GM18951 (cell line): ENCODE measurements at regions not wholly inside any gene's neighbourhood (a gene's known extent, or its start where the extent isn't known, plus 50 kb on each side); places are given as distances from the start of the nearest gene placed in this dataset.

Experiments
- POLR2A ChIP-seq: IDR thresholded peaks from 4 replicates; pipeline ENCODE4 v1.6.1; 2011; ENCODE audit warnings: mild to moderate bottlenecking; ENCODE audit not compliant: insufficient read length, insufficient read depth; ENCODE audit errors: extremely low read depth
- in situ Hi-C: fragments of 300-500 bp; cut with MboI; formaldehyde crosslinking; loops from one replicate; pipeline ENCODE4 v1.12.0; 2022; ENCODE audit warnings: low sequenced_read_pairs, mixed read lengths, inconsistent platforms; ENCODE audit not compliant: unreplicated experiment

- in situ Hi-C loops = no loop called here
- TF ChIP-seq POLR2A = no peak
Observed at GRCh38 chr5:130568791-130569190, 596.3 kb downstream of the HINT1 start.

- in situ Hi-C loops = no loop called here
- TF ChIP-seq POLR2A = no peak
Observed at GRCh38 chr5:130555429-130555828, 609.6 kb downstream of the HINT1 start.

DNA sequence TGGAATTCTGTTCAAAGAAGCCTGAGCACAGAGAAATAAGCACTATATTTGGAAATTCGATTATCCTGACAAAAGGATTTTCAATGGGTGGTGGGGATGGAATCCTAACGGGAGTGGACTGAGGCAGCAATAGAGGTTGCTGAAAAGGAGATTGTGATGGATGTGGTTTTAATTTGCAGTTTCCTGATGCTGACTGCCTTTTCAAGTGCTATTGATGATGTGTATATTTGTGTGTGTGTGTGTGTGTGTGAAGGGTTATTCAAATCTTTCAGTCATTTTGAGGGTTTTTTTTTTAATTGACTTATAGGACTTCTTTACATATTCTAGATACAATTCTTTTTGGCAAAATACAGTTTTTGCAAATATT lies 614.5 kb downstream of the HINT1 start:
- no peak for TF ChIP-seq POLR2A
- in situ Hi-C loops = no loop called here

GRCh38 chr5:130549884-130550561 lies 615.0 kb downstream of the HINT1 start:
- TF ChIP-seq POLR2A = no peak
- in situ Hi-C loops = no loop called here

DNA sequence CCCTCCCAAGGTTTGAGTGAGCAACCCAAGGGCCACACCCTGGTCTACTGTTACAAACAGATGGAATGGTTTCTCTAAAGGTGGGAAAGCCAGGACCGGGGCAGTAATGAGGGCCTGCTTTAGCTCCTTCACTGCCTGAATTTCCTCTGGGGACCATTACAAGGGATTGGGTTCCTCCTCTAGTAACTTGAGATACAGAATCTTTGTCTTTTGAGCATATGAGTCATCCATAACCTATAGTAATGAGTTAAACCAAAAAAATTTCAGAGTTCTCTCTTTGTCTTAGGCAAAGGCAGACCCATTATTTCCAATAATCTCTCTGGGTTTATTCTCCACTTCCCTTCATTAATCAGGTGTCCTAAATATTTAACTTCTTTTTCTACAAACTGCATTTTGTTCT lies 618.8 kb downstream of the HINT1 start:
- in situ Hi-C loops = no loop called here
- TF ChIP-seq POLR2A = no peak

DNA sequence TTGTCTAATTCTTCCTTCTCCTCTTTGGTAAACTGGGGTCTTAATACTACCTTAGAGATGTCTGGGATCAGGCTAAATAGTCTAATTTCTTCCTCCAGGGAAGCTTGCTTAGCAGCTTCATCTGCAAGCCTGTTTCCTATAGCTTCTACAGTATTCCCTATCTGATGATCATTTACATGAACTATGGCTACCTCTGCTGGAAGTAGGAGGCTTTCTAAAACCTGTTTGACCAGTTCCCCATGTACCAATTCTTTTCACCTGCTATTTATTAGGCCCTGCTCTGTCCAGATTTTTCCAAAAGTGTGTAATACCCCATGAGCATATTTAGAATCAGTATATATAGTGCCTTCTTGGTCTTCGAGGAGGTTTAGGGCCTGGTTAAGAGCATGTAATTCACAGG lies 619.8 kb downstream of the HINT1 start:
- in situ Hi-C loops = no loop called here
- TF ChIP-seq POLR2A = no peak

GRCh38 chr5:130541617-130542221 lies 623.3 kb downstream of the HINT1 start:
- in situ Hi-C loops = no loop called here
- no peak for TF ChIP-seq POLR2A

DNA sequence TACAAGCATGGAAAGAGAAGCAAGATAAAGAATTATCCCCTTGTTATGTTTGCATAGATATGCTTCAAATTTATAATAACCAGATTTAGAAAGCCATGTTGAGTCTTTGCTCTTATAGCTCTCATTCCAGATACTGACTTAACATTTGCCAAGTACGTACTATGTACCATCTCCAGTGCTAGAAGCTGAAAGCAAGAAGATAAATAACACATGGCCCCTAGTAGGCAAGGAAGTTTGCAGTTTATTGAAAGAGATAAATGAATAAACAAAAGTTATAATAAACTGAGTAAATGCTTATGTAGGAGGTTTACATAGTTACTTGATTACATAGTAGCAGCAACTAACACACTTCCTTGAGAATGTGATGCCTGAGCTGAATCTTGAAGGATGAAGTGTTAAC lies 628.4 kb downstream of the HINT1 start:
- TF ChIP-seq POLR2A = no peak
- in situ Hi-C loops = no loop called here

- in situ Hi-C loops = no loop called here
- TF ChIP-seq POLR2A = no peak
Observed at GRCh38 chr5:130532786-130533185, 628.5 kb downstream of the CHSY3 start.

DNA sequence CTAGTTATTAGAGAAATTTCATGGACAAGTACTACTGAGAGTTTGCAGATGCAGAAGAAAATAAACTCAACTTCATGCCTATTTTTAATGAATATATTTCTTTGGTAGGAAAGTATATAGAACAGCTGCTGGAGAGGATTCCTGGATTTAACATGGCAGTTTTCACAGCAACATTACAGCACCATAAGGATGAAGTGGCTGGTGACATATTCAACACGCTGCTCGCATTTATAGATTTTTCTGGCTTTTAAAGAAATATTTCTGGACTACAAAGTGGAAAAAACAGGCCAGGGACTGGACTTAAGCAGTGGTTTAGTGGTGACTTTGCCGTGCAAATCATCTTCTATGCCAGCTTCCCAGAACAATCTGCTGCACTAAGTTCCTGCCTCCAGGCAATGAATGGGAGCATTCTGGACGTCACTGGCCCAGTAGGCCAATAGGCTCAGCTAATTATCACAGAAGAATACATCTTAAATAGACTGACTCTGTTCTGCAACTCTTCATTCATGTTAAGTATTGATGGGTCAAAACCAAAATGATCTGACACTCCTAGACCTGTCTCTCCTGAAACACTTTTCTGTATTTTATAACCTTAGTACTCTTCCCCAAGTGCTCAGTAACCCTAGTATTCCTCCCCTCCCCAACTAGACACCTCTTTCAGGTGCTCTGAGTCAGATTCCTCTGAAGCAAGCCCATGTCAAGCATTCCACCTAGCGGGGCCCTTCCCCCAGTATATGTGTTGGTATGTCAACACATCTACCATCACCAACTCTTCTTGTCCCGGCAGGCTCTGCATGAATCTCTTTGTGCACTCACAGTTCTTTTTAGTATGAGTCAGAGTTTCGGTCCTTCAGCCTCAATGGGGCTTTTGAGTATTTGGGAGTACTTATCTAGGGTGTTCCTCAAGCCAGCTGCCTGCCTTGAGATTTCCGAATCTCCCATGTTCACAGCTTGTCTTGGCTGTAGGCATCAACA lies 625.5 kb downstream of the CHSY3 start:
- no peak for TF ChIP-seq POLR2A
- in situ Hi-C loops = no loop called here

DNA sequence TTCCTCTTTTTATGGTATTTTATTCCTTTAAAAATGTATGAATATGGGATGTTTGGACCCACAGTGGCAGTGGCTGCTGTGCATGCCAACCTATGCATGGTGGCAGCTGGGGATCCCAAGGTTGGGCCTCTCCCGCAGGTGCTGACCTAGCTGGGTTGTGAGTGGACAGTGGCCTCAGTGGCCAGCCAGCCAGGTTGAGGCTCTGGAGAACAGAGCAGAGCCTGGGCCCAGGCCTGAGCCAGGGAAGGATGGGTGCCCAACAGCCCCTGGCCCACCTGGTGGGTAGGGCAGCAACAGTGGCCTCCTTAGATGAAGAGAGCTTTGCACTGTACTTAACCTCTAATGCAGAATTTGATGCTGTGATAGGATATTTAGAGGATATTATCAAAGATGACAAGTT lies 624.8 kb downstream of the CHSY3 start:
- no peak for TF ChIP-seq POLR2A
- in situ Hi-C loops = no loop called here

- in situ Hi-C loops = no loop called here
- TF ChIP-seq POLR2A = no peak
Observed at GRCh38 chr5:130528474-130528873, 624.2 kb downstream of the CHSY3 start.

DNA sequence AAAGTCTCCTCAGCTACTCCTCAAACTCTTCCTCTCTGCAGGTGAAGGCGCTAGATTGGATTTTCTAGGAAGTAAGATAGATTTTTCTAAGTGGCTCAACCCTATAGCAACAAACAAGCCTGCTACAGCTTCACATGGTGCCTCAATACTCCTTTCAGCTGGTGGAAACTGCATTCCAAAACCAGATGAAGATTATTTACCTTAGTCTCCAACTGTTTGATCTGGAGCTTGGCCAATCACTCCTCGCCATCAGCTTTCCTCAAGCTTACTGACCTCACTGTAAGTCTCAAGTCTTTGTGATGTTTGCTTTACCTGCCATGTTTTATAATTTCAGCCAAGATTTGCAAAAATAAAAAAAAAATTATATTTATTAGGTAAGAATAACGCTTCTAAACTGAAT lies 622.4 kb downstream of the CHSY3 start:
- TF ChIP-seq POLR2A = no peak
- in situ Hi-C loops = no loop called here
